ENCODE measurements at regions not wholly inside any gene's neighbourhood (a gene's known extent, or its start where the extent isn't known, plus 50 kb on each side); places are given as distances from the start of the nearest gene placed in this dataset.

DNA sequence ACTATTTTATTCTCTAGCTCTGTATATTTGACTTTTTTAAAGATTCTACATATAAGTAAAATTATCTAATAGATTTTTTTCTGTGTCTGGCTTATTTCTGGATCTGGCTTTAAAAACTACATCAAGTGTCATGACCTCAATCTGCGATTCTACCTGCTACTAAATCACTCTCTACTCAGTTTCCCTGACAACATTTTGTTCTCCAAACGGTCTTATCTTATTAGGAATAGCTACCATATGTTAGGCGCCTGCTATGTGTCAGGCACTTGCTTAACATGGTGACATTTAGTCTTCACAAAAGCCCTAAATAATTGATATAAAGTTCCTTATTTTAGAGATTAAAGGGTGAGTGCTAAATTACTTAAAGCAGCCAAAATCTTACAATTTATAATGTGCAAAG, 1362.9 kb upstream of the FLRT2 start:
- no peak for DNase-seq (ENCODE audit: extremely low spot score, insufficient read length, low read depth)
- FAIRE-seq, result no peak

DNA sequence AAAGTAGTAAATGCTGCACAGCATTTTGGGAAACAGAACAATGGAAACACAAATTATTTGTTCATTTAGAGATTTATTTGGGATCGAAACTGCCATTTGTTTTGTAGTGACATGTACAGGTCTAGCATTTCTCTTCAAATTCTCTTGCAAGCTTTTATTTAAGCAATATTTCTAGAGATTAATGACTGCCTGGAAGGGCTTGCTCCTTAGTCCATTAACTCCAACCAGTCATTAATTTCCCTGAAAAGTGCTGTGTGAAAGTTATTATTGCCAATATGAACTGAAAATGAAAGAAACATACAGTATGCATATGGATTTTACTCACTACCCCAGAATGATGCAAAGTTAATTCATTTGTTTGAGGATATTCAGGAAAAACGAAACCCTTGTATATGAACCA, 1349.6 kb upstream of the FLRT2 start:
- no peak for FAIRE-seq
- DNase-seq (ENCODE audit: extremely low spot score, insufficient read length, low read depth), result no peak

- no peak for DNase-seq (ENCODE audit: extremely low spot score, insufficient read length, low read depth)
Measured at GRCh38 chr14:84181072-84181471, 1348.9 kb upstream of the FLRT2 start.

GRCh38 chr14:84195514-84195913, 1334.4 kb upstream of the FLRT2 start:
- FAIRE-seq, result no peak

More at GRCh38 chr14:84181072-84181471, 1348.9 kb upstream of the FLRT2 start:
- no peak for FAIRE-seq

DNA sequence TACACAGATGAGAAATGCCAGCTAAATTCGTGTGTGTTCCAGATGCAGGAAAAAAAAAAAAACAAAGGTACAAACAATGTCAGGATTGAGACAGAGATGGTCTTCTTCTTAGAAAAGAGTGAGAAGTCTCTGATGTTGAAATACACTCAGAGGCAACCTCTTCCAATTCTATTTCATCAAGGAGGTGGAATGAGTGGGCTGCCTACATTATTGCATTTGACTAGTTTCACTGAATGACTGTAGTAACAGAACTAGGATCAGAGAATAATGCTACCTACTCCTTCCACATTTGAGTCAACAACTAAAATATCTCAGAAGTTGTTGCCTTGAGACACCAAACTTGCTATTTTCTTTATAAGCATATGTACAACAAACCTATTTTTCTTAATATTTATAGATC, 1332.2 kb upstream of the FLRT2 start:
- no peak for FAIRE-seq
- no peak for DNase-seq (ENCODE audit: extremely low spot score, insufficient read length, low read depth)

More at GRCh38 chr14:84195514-84195913, 1334.4 kb upstream of the FLRT2 start:
- no peak for DNase-seq (ENCODE audit: extremely low spot score, insufficient read length, low read depth)

- FAIRE-seq (no peak), DNase-seq (ENCODE audit: extremely low spot score, insufficient read length, low read depth) (no peak)
Measured at GRCh38 chr14:84202486-84202885, 1327.5 kb upstream of the FLRT2 start.

- no peak for FAIRE-seq
Measured at GRCh38 chr14:84203896-84204295, 1326.0 kb upstream of the FLRT2 start.

GRCh38 chr14:84208451-84208850, 1321.5 kb upstream of the FLRT2 start:
- DNase-seq (ENCODE audit: extremely low spot score, insufficient read length, low read depth) (no peak), FAIRE-seq (no peak)

More at GRCh38 chr14:84203896-84204295, 1326.0 kb upstream of the FLRT2 start:
- DNase-seq (ENCODE audit: extremely low spot score, insufficient read length, low read depth), result no peak

DNA sequence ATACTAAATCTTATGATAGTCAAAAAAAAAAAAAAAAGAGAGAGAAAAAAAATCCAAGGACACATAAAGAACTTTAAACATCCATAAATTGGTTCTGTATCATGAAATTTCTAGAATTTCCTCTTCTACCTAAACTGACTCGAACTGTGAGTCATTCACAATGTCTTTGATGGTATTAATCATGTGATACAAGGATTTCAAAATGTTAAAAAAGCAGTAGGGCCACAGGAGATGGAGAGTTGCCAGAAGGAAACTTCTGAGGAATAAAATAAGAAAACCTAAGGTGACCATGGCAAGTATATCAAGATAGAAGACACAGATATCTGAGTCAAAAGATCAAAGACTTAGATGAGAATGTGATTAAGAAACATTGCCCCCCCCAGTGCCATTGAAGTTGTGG, 1320.9 kb upstream of the FLRT2 start:
- no peak for FAIRE-seq
- no peak for DNase-seq (ENCODE audit: extremely low spot score, insufficient read length, low read depth)

DNA sequence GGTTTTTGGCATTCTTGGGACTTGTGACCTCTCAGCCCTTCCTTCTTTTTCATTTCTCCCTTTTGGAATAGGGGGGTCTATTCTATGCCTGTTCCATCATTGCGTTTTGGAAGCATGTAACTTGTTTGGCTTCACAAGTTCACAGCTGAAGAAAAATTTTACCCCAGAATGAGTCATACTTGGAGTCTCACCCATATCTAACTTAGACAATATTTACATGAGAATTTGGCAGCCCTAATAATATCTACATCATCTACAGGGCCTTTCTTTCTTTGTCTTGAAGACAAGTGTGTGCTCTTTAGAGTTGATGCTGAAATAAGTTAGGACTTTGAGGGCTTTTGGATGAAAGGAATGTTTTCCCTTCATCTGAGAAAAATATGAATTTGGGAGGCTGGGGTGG, 1312.9 kb upstream of the FLRT2 start:
- DNase-seq (ENCODE audit: extremely low spot score, insufficient read length, low read depth), result no peak
- no peak for FAIRE-seq

- FAIRE-seq, result no peak
- DNase-seq (ENCODE audit: extremely low spot score, insufficient read length, low read depth), result no peak
Measured at GRCh38 chr14:84225268-84225667, 1304.7 kb upstream of the FLRT2 start.

- DNase-seq (ENCODE audit: extremely low spot score, insufficient read length, low read depth) (no peak), FAIRE-seq (no peak)
Measured at GRCh38 chr14:84228702-84229101, 1301.2 kb upstream of the FLRT2 start.

DNA sequence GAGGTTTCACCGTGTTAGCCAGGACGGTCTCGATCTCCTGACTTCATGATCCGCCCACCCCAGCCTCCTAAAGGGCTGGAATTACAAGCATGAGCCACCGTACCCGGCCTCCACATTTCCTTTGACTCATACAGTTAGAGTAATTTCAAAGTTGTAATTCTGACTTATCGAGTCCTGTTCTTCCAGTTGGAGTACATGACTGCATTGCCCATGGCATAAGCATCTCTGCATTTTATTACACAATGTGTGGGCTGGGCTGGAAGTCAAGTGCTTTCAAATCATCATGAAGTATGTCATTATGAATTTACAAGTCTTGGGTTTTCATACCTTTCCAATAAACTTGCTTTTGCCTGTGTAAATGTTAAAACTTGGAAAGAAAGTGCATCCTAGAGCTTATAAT, 1295.7 kb upstream of the FLRT2 start:
- FAIRE-seq, result no peak

GRCh38 chr14:84236290-84236689, 1293.7 kb upstream of the FLRT2 start:
- no peak for FAIRE-seq

More for the DNA sequence above, 1295.7 kb upstream of the FLRT2 start:
- DNase-seq (ENCODE audit: extremely low spot score, insufficient read length, low read depth), result no peak

GRCh38 chr14:84237881-84238280, 1292.1 kb upstream of the FLRT2 start:
- DNase-seq (ENCODE audit: extremely low spot score, insufficient read length, low read depth) (no peak), FAIRE-seq (no peak)

More at GRCh38 chr14:84236290-84236689, 1293.7 kb upstream of the FLRT2 start:
- DNase-seq (ENCODE audit: extremely low spot score, insufficient read length, low read depth), result no peak

GRCh38 chr14:84247693-84248092, 1282.3 kb upstream of the FLRT2 start:
- FAIRE-seq (no peak), DNase-seq (ENCODE audit: extremely low spot score, insufficient read length, low read depth) (no peak)

- no peak for FAIRE-seq
- no peak for DNase-seq (ENCODE audit: extremely low spot score, insufficient read length, low read depth)
Measured at GRCh38 chr14:84250893-84251292, 1279.1 kb upstream of the FLRT2 start.

DNA sequence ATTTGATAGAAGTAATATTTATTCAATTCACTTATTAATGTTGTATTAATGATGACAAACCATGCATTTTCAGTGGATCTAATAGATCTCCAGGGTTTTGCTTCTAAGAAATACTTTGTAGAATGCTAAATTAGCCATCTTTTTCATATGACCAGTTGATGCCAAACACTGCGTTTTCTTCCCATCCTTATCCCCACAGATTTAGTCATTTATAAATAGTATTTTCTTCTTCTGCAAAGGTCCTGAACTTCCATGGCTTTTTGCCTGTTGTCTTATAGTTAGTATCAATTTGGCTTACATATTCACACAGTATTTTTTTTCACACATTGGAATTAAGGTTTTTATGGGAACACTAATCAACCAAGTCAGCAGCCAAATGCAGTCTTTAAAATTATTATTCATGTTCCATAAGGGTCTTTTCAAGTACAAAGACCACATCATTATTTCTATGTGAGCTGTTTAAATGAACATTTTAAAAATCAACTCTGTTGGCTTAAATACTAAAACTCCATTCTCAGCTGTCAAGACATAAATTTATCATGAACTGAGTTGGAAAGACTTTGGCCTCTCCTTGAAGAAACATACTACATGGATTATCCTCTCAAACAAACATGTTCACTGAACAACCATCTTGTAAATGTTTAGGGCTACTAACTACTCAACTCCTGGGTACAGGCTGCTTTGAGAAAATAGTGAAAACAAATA, 1278.4 kb upstream of the FLRT2 start:
- no peak for DNase-seq (ENCODE audit: extremely low spot score, insufficient read length, low read depth)
- no peak for FAIRE-seq

DNA sequence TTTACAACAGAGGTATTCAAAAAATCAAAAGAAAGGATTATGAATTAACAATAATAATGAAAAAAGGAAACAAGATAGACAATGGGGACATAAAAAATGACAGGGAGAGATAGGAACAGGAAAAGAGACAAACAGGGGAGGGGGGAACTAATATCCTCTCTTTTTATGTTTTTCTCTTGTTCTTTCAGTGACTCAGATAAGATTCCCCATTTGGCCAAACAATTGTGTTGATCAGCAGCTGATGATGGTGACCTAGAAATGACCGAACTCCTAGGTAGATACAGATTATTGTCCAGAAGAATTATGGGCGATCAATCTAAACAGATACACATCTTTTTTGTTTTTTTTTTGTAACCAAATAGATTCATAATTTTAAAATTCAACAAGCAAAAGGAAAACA, 1277.2 kb upstream of the FLRT2 start:
- DNase-seq (ENCODE audit: extremely low spot score, insufficient read length, low read depth) (no peak), FAIRE-seq (no peak)

- DNase-seq (ENCODE audit: extremely low spot score, insufficient read length, low read depth), result no peak
- FAIRE-seq, result no peak
Measured at GRCh38 chr14:84253326-84253725, 1276.6 kb upstream of the FLRT2 start.

- DNase-seq (ENCODE audit: extremely low spot score, insufficient read length, low read depth) (no peak), FAIRE-seq (no peak)
Measured at GRCh38 chr14:84254290-84254689, 1275.7 kb upstream of the FLRT2 start.

GRCh38 chr14:84262932-84263331, 1267.0 kb upstream of the FLRT2 start:
- FAIRE-seq (no peak), DNase-seq (ENCODE audit: extremely low spot score, insufficient read length, low read depth) (no peak)
